Lower lobe of right lung (tissue), 2 donors: ENCODE measurements at regions not wholly inside any gene's neighbourhood (a gene's known extent, or its start where the extent isn't known, plus 50 kb on each side); places are given as distances from the start of the nearest gene placed in this dataset.
"Not testable (repeated sequence)": the region's sequence is repeated elsewhere in the genome, so short reads cannot be mapped to it uniquely, and the experiment has no call there.

Source experiments
- ATAC-seq, 2 donors: fragments of 200-7000 bp; cut with Tn5 transposase; one replicate each; pipeline ENCODE4 v1.9.1; 2020 to 2022; ENCODE audit warnings: mild to moderate bottlenecking in 2 of 2, moderate library complexity in 2 of 2
- DNase-seq: peaks from one replicate; pipeline ENCODE4 v3.0.0-alpha.2; 2020
- H3K27ac ChIP-seq: fragments of 200-600 bp; one replicate; pipeline ENCODE4 v1.8.0; 2022
- H3K27me3 ChIP-seq: fragments of 200-600 bp; one replicate; pipeline ENCODE4 v1.8.0; 2022; ENCODE audit warnings: low read depth
- H3K36me3 ChIP-seq: fragments of 200-600 bp; one replicate; pipeline ENCODE4 v1.8.0; 2022; ENCODE audit warnings: mild to moderate bottlenecking
- H3K4me1 ChIP-seq: fragments of 200-600 bp; one replicate; pipeline ENCODE4 v1.8.0; 2022
- H3K4me3 ChIP-seq: fragments of 200-600 bp; one replicate; pipeline ENCODE4 v1.8.0; 2022; ENCODE audit warnings: mild to moderate bottlenecking
- H3K9me3 ChIP-seq: fragments of 200-600 bp; one replicate; pipeline ENCODE4 v1.8.0; 2022
- CTCF ChIP-seq: fragments of 200-600 bp; IDR thresholded peaks from one replicate; pipeline ENCODE4 v1.8.0; 2022; ENCODE audit warnings: antibody characterized with exemption, mild to moderate bottlenecking
- intact Hi-C: fragments of 100-400 bp; cut with DNase I; formaldehyde crosslinking; loops from one replicate; pipeline ENCODE4 v1.11.0; 2022
- donor health status: DM: no; HTN: yes; CAD: no; lungs with severe emphysema.

GRCh38 chr5:72586788-72587530 lies 79.7 kb upstream of the ZNF366 start:
- no peak for ATAC-seq
- intact Hi-C loops = no loop called here

DNA sequence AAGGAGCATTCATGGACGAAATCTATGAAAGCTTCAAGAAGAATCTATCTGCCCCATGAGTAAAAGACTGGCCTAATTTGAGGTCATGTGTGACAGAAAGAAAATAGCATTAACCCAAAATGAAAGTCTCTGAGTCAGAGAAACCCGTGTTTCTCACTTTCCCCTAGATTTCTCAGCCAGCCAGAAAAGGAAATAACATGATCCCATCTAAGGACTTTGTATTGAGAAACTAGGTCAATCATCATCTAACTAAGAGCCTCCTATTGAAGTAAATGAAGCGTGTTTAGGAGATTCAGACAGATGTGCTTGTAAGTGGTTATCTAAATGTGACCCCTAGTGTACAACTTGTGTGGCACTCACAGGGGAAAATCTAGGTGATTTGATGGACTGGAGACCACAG lies 77.3 kb upstream of the ZNF366 start:
- DNase-seq (no peak), ATAC-seq (peak; percentile 29)
- TF ChIP-seq CTCF = no peak
- no peak overlapping the region for H3K27ac ChIP-seq
- H3K36me3 ChIP-seq = no peaks in the 10 kb centered on the region
- intact Hi-C loops = no loop called here
- no peak overlapping the region for H3K4me3 ChIP-seq
- H3K27me3 ChIP-seq = no peaks in the 10 kb centered on the region
- no peaks in the 10 kb centered on the region for H3K9me3 ChIP-seq
- no peaks in the 10 kb centered on the region for H3K4me1 ChIP-seq

More at GRCh38 chr5:72586788-72587530, 79.7 kb upstream of the ZNF366 start:
- Histone ChIP-seq H3K4me1 (no peaks in the 10 kb centered on the region), H3K9me3 (no peaks in the 10 kb centered on the region), H3K27ac (no peak overlapping the region), H3K4me3 (no peak overlapping the region), H3K36me3 (no peaks in the 10 kb centered on the region), H3K27me3 (no peaks in the 10 kb centered on the region)
- TF ChIP-seq CTCF = no peak
- DNase-seq = no peak

DNA sequence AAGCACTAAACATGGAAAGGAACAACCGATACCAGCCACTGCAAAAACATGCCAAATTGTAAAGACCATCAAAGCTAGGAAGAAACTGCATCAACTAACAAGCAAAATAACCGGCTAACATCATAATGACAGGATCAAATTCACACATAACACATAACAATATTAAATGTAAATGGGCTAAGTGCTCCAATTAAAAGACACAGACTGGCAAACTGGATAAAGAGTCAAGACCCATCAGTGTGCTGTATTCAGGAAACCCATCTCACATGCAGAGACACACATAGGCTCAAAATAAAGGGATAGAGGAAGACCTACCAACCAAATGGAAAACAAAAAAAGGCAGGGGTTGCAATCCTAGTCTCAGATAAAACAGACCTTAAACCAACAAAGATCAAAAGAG lies 72.1 kb upstream of the ZNF366 start:
- DNase-seq, H3K4me3 ChIP-seq, H3K9me3 ChIP-seq, ATAC-seq, H3K27ac ChIP-seq, H3K4me1 ChIP-seq, H3K27me3 ChIP-seq, H3K36me3 ChIP-seq, intact Hi-C loops: not testable (repeated sequence)

DNA sequence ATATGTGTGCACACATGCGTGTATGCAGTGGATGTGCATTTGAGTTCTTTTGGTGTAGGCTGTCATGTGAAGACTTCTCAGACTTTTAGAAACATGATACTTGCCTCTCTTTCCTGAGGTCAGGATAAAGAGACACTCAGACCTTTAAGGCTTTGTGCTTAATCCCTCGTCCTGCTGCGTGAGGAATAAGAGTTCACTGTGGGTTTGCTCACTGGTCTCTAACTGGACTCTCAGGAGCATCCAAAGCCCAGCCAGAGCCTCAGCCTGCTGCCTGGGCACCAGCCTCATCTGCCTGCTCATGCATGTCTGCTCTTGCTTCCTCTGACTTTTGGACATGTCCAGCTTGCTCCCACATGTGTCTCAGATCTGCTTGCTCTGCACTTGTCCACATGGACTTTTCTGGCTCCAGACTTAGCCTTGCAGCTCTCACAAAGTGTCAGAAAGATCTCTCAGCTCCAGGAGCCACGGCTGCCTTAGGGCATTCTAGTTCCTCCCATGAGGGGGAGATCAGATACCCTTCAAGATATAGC lies 65.1 kb upstream of the ZNF366 start:
- Histone ChIP-seq H3K27ac (no peak overlapping the region), H3K4me1 (no peaks in the 10 kb centered on the region), H3K27me3 (no peaks in the 10 kb centered on the region), H3K4me3 (no peak overlapping the region), H3K9me3 (no peaks in the 10 kb centered on the region), H3K36me3 (no peaks in the 10 kb centered on the region)
- ATAC-seq (no peak), DNase-seq (no peak)
- TF ChIP-seq CTCF = no peak
- intact Hi-C loops = no loop called here

DNA sequence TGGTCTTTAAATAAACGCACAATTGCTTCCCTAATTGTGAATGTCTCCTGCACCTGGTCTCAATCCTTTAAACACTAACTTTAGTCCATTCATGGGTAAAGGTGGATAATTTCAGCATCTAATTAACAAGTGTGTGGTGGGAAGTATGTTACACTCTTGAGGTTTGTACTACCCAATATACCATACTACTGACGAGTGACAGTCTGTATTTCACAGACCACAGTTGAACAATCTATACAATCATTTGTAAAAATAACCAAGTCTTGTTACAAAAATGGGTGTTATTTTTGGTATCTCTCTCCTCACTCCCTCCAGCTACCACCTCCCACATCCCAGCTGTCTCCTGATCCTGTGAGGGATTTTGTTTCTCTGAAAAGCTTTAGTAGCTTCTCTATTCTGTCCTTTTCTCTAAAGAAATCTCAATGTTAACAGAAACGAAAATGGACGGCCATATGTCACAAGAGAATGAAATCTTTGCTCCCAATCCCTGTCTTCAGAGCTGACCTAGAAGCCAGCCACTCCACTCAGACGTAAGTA lies 62.3 kb upstream of the ZNF366 start:
- Histone ChIP-seq H3K36me3 (no peaks in the 10 kb centered on the region), H3K4me3 (no peak overlapping the region), H3K4me1 (no peaks in the 10 kb centered on the region), H3K27me3 (no peaks in the 10 kb centered on the region), H3K27ac (no peak overlapping the region), H3K9me3 (no peaks in the 10 kb centered on the region)
- no peak for TF ChIP-seq CTCF
- ATAC-seq = no peak
- DNase-seq = no peak
- intact Hi-C loops = no loop called here

DNA sequence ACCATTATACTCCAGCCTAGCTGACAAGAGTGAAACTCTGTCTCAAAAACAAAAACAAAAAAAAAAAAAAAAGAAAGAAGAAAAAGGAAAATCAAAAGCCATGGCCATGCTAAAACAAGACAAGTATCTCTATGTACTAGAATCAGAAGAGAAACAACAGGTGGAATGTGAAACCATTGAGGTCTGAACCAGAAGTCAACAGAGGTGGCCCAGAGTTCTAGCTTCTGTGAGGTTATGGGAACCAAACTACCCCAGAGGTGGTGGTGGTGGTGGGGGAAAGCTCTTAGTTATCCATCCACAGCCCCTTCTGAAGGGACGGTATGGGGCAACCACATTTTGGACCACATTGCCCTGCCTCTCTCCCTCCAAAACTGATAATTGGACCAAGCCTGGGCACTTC lies 59.5 kb upstream of the ZNF366 start:
- DNase-seq (no peak), ATAC-seq (no peak)
- intact Hi-C loops = no loop called here
- TF ChIP-seq CTCF = no peak
- Histone ChIP-seq H3K4me1 (no peaks in the 10 kb centered on the region), H3K27ac (no peak overlapping the region), H3K36me3 (no peaks in the 10 kb centered on the region), H3K27me3 (no peaks in the 10 kb centered on the region), H3K9me3 (no peaks in the 10 kb centered on the region), H3K4me3 (no peak overlapping the region)
